A549 (cell line): ENCODE measurements at regions not wholly inside any gene's neighbourhood (a gene's known extent, or its start where the extent isn't known, plus 50 kb on each side); places are given as distances from the start of the nearest gene placed in this dataset.

Experiments
- ATAC-seq, 2 experiments: fragments of 200-7000 bp in 1 of 2; fragments of >200 bp in 1 of 2; cut with Nextera tagmentation in 1 of 2; cut with Tn5 transposase in 1 of 2; 3 replicates each; pipeline versions ENCODE4 v1.8.0 to v1.9.1; 2018 to 2020; ENCODE audit warnings: mild to moderate bottlenecking in 1 of 2, moderate library complexity in 1 of 2
- CTCF ChIA-PET: fragments of 300-600 bp; sonication (Branson Sonifier 250); formaldehyde crosslinking; extraction: SDS; loops from one replicate; lab custom pipeline; 2021; ENCODE audit warnings: antibody characterized with exemption, inconsistent platforms; lab: Yijun Ruan, JAX
- POLR2A ChIA-PET: fragments of 350-600 bp; formaldehyde crosslinking; extraction: SDS; loops from one replicate; lab custom pipeline; 2021; ENCODE audit warnings: antibody characterized with exemption, inconsistent platforms; lab: Yijun Ruan, JAX
- DNase-seq, 2 experiments: peaks; one replicate each; pipeline versions ENCODE4 v3.0.0 to v3.0.0-alpha.2; 2011 to 2016; ENCODE audit warnings: low read depth in 1 of 2, low spot score in 1 of 2
- FAIRE-seq: peaks from 2 replicates; lab custom pipeline; 2011; peaks lifted over from hg19 to GRCh38; lab: Jason Lieb, UNC
- H3K27ac ChIP-seq, 2 experiments: fragments of >200 bp; sonication (Bioruptor Twin); formaldehyde crosslinking; 3 replicates each; pipeline ENCODE4 v1.5.1; 2016 to 2017
- H3K4me1 ChIP-seq: fragments of >200 bp; sonication (Bioruptor Twin); formaldehyde crosslinking; 3 replicates; pipeline ENCODE4 v1.6.1; 2016
- H3K4me2 ChIP-seq: fragments of >200 bp; sonication (Bioruptor Twin); formaldehyde crosslinking; 3 replicates; pipeline ENCODE4 v1.6.1; 2016
- H3K4me3 ChIP-seq: fragments of >200 bp; sonication (Bioruptor Twin); formaldehyde crosslinking; 3 replicates; pipeline ENCODE4 v1.5.1; 2016
- H3K9me3 ChIP-seq: fragments of >200 bp; sonication (Bioruptor Twin); formaldehyde crosslinking; 3 replicates; pipeline ENCODE4 v1.6.1; 2016
- BCL3 ChIP-seq: fragments of >200 bp; sonication (Bioruptor Twin); formaldehyde crosslinking; IDR thresholded peaks from 3 replicates; pipeline ENCODE4 v1.6.1; 2016
- CBX8 ChIP-seq: fragments of 200-600 bp; sonication (generic); IDR thresholded peaks from 2 replicates; pipeline ENCODE4 v1.6.1; 2016
- CEBPB ChIP-seq, 2 experiments: fragments of >200 bp in 1 of 2; sonication (Bioruptor Twin) in 1 of 2; formaldehyde crosslinking in 1 of 2; IDR thresholded peaks; 2 replicates each; pipeline ENCODE4 v1.6.1; 2012 to 2016
- CHD2 ChIP-seq: fragments of 150-350 bp; IDR thresholded peaks from 2 replicates; pipeline ENCODE4 v1.6.1; 2014; ENCODE audit warnings: low read length; ENCODE audit not compliant: partially characterized antibody
- EHF ChIP-seq: fragments of 250-450 bp; sonication (Bioruptor Pico); IDR thresholded peaks from 2 replicates; pipeline ENCODE4 v1.5.0; 2020; ENCODE audit warnings: mild to moderate bottlenecking
- EP300 ChIP-seq, 2 experiments: fragments of >200 bp; sonication (Bioruptor Twin); formaldehyde crosslinking; IDR thresholded peaks; 2 replicates in 1 of 2; 3 replicates in 1 of 2; pipeline ENCODE4 v1.6.1; 2016 to 2017
- ESRRA ChIP-seq: fragments of 150-350 bp; IDR thresholded peaks from 2 replicates; pipeline ENCODE4 v1.6.1; 2014; ENCODE audit warnings: mild to moderate bottlenecking, low read length, borderline replicate concordance
- FOSL2 ChIP-seq, 2 experiments: fragments of 450-650 bp in 1 of 2; fragments of >200 bp in 1 of 2; sonication (Bioruptor Twin) in 1 of 2; formaldehyde crosslinking; IDR thresholded peaks; 2 replicates each; pipeline versions ENCODE4 v1.5.0 to v1.6.1; 2016 to 2020; ENCODE audit warnings: mild to moderate bottlenecking in 1 of 2, moderate library complexity in 1 of 2
- GATA3 ChIP-seq: IDR thresholded peaks from 2 replicates; pipeline ENCODE4 v1.6.1; 2012; ENCODE audit warnings: borderline replicate concordance
- HOXB5 ChIP-seq: fragments of 250-450 bp; sonication (Bioruptor Pico); IDR thresholded peaks from 2 replicates; pipeline ENCODE4 v1.5.0; 2020; ENCODE audit warnings: mild to moderate bottlenecking, moderate library complexity
- JUN ChIP-seq, 2 experiments: fragments of >200 bp; sonication (Bioruptor Twin); formaldehyde crosslinking; IDR thresholded peaks; 2 replicates in 1 of 2; 3 replicates in 1 of 2; pipeline ENCODE4 v1.6.1; 2016 to 2017
- KDM1A ChIP-seq: fragments of 200-600 bp; sonication (generic); IDR thresholded peaks from 2 replicates; pipeline ENCODE4 v1.6.1; 2016; ENCODE audit warnings: low read depth, mild to moderate bottlenecking
- KDM5A ChIP-seq: fragments of 200-600 bp; sonication (generic); IDR thresholded peaks from 2 replicates; pipeline ENCODE4 v1.6.1; 2016; ENCODE audit warnings: antibody characterized with exemption, mild to moderate bottlenecking
- MAFK ChIP-seq: fragments of 450-650 bp; IDR thresholded peaks from 2 replicates; pipeline ENCODE4 v1.6.1; 2014; ENCODE audit not compliant: partially characterized antibody
- MAX ChIP-seq: IDR thresholded peaks from 2 replicates; pipeline ENCODE4 v1.6.1; 2012
- PHF8 ChIP-seq: fragments of 200-600 bp; sonication (generic); IDR thresholded peaks from 2 replicates; pipeline ENCODE4 v1.6.1; 2016; ENCODE audit warnings: low read depth, mild to moderate bottlenecking, antibody characterized with exemption, moderate library complexity, borderline replicate concordance
- RCOR1 ChIP-seq: fragments of 150-350 bp; IDR thresholded peaks from 2 replicates; pipeline ENCODE4 v1.6.1; 2014; ENCODE audit warnings: antibody characterized with exemption, low read length, low read depth
- SMC3 ChIP-seq: fragments of >200 bp; sonication (Bioruptor Twin); formaldehyde crosslinking; IDR thresholded peaks from 3 replicates; pipeline ENCODE4 v1.6.1; 2018; ENCODE audit warnings: inconsistent platforms
- TFCP2L1 ChIP-seq: fragments of 250-450 bp; sonication (Bioruptor Pico); IDR thresholded peaks from 2 replicates; pipeline ENCODE4 v1.5.0; 2021; ENCODE audit warnings: mild to moderate bottlenecking
- ZFP36 ChIP-seq: fragments of 450-650 bp; IDR thresholded peaks from 2 replicates; pipeline ENCODE4 v1.6.1; 2014; ENCODE audit warnings: borderline replicate concordance; ENCODE audit not compliant: partially characterized antibody
- ZNF302 ChIP-seq: fragments of 250-450 bp; sonication (Bioruptor Pico); IDR thresholded peaks from 2 replicates; pipeline ENCODE4 v1.9.0; 2021; ENCODE audit warnings: inconsistent platforms, mild to moderate bottlenecking, moderate library complexity
- ZSCAN20 ChIP-seq: fragments of 250-450 bp; sonication (Bioruptor Pico); IDR thresholded peaks from 2 replicates; pipeline ENCODE4 v1.8.0; 2022; ENCODE audit warnings: mild to moderate bottlenecking, moderate library complexity
- WGBS: methylation state at CpG from one replicate; pipeline ENCODE4 v1.1.6; 2017; ENCODE audit errors: missing lambda C conversion rate; 5-methylcytosine and 5-hydroxymethylcytosine counted together
- TF ChIP-seq, protein P1 (sequence below): fragments of 250-450 bp; sonication (Bioruptor Pico); IDR thresholded peaks from 2 replicates; pipeline ENCODE4 v1.5.0; 2021; ENCODE audit warnings: mild to moderate bottlenecking, moderate library complexity, borderline replicate concordance

DNA sequence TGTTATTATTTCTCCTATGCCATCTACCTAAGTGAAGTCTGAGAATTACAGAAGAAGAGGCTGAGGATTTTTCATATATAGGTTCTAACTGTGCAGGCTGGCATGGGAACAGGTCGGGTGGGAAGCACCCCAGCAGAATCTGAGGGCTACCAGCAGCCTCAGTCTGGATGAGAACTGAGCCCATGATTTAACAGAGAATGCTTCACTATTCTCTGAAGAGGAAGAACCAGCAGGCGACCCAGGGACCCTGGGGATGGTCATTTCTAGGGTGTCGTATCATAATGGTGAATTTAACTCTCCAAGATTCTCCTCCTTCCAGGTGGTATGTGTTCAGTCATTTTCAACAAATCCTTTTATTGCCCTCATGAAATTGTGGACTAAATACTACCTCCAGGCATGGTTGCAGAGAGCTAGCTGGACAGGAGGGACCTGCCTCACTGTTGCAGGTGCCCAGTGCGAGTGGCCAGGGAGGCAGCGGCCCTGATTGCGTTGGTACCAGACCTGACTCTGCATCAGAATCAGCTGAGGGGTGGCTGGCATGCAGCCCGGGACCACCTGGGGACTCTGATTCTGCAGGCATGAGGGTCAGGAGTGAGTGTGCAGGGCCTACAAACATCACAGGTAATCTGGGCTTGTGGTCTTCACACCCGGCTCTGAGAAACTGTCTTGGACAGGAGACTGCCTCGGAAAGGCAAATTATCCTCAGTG lies 272.2 kb downstream of the TSN start:
- ATAC-seq (no peak), FAIRE-seq (no peak), DNase-seq (no peak)
- CTCF ChIA-PET: no interaction called here
- Histone ChIP-seq H3K4me1 (no peaks in the 10 kb centered on the region), H3K9me3 (no peaks in the 10 kb centered on the region), H3K4me3 (no peak overlapping the region), H3K27ac (no peak overlapping the region), H3K4me2 (no peak overlapping the region)
- 24% methylated on average over 9 of the region's 9 CpGs for WGBS
- POLR2A ChIA-PET: no interaction called here
- TF ChIP-seq EHF (CRISPR knock-in tag) (no peak), ZNF302 (CRISPR knock-in tag) (no peak), EP300 (IDR thresholded peaks at IDR 0.05) (no peak), TFCP2L1 (CRISPR knock-in tag) (no peak), PHF8 (no peak), CHD2 (no peak), MAX (no peak), JUN (IDR thresholded peaks at IDR 0.05) (no peak)
- TF ChIP-seq, protein P1, sequence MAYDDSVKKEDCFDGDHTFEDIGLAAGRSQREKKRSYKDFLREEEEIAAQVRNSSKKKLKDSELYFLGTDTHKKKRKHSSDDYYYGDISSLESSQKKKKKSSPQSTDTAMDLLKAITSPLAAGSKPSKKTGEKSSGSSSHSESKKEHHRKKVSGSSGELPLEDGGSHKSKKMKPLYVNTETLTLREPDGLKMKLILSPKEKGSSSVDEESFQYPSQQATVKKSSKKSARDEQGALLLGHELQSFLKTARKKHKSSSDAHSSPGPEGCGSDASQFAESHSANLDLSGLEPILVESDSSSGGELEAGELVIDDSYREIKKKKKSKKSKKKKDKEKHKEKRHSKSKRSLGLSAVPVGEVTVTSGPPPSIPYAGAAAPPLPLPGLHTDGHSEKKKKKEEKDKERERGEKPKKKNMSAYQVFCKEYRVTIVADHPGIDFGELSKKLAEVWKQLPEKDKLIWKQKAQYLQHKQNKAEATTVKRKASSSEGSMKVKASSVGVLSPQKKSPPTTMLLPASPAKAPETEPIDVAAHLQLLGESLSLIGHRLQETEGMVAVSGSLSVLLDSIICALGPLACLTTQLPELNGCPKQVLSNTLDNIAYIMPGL (CRISPR knock-in tag): no peak

GRCh38 chr2:122028371-122029100 lies 273.1 kb downstream of the TSN start:
- CTCF ChIA-PET: no interaction called here
- POLR2A ChIA-PET: no interaction called here
- H3K4me2 ChIP-seq: no peak overlapping the region
- no peak overlapping the region for H3K27ac ChIP-seq
- H3K9me3 ChIP-seq: no peaks in the 10 kb centered on the region
- TF ChIP-seq, protein P1 (CRISPR knock-in tag): no peak
- TF ChIP-seq BCL3: no peak
- no peak for TF ChIP-seq ZSCAN20 (CRISPR knock-in tag)
- TF ChIP-seq ESRRA: no peak
- TF ChIP-seq GATA3: no peak
- no peak for TF ChIP-seq CEBPB (IDR thresholded peaks at IDR 0.05)
- TF ChIP-seq JUN (IDR thresholded peaks at IDR 0.05): no peak
- no peak for TF ChIP-seq FOSL2 (IDR thresholded peaks at IDR 0.05)
- no peak for TF ChIP-seq FOSL2 (CRISPR knock-in tag; IDR thresholded peaks at IDR 0.05)
- no peak for TF ChIP-seq MAFK
- no peak for TF ChIP-seq ZFP36
- TF ChIP-seq KDM1A: no peak
- no peak for TF ChIP-seq RCOR1
- no peak for TF ChIP-seq SMC3
- no peak for TF ChIP-seq EHF (CRISPR knock-in tag)
- TF ChIP-seq CBX8: no peak
- no peak for TF ChIP-seq KDM5A
- no peak for TF ChIP-seq HOXB5 (CRISPR knock-in tag)
- TF ChIP-seq, all 56 proteins: peak for 0
- FAIRE-seq (no peak), ATAC-seq (no peak), DNase-seq (no peak)
- Histone ChIP-seq H3K4me3 (no peak overlapping the region), H3K4me1 (no peaks in the 10 kb centered on the region)
- 5% methylated on average over 7 of the region's 7 CpGs for WGBS
